HG03442 (cell line): ENCODE measurements at regions not wholly inside any gene's neighbourhood (a gene's known extent, or its start where the extent isn't known, plus 50 kb on each side); places are given as distances from the start of the nearest gene placed in this dataset.

Experiments
- ATAC-seq: cut with Tn5 transposase; IDR thresholded peaks from one replicate; pipeline ENCODE4 v1.9.1; 2021; ENCODE audit warnings: mild to moderate bottlenecking, moderate library complexity; ENCODE audit not compliant: unreplicated experiment

- ATAC-seq = no peak
Measured at GRCh38 chr14:42078345-42078744, 471.7 kb downstream of the LRFN5 start.

DNA sequence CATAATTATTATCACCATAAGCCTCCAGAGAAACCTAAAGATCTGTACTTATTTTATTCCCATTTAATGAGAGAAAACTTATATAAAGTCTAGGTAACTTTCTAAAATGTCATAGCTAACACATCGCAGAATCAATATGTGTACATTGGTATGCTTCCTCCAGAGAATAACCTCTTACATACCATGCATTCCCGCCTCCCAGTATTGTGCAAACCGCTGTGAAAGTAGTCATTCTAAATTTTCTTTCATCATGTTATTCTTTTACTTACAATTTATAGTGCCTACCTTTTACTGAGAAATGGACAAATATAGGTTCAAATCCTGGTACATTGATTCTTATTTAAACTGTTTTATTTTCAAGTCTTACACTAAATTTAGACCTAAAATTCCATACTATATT lies 463.4 kb downstream of the LRFN5 start:
- ATAC-seq = no peak

DNA sequence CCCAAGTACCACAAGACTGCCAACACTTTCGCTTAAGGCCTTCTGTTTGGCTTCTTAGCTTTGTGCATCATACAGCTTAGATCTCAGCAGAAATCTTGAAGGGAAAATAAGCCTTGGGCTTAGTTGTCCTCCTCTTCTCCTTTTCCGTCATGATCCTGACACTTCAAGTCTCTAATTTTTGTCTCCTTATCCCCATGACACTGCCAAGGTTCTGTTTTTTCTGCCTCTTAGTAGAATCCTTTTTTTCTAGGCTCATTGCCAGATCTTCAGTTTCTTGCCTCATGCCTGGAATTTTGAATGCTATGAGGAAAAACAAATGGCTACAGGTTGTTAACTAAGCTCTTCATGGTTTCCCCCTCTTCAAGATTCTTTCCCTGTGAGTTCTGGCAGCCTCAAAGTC lies 450.4 kb downstream of the LRFN5 start:
- no peak for ATAC-seq

- ATAC-seq = no peak
Measured at GRCh38 chr14:42047421-42048055, 440.9 kb downstream of the LRFN5 start.

DNA sequence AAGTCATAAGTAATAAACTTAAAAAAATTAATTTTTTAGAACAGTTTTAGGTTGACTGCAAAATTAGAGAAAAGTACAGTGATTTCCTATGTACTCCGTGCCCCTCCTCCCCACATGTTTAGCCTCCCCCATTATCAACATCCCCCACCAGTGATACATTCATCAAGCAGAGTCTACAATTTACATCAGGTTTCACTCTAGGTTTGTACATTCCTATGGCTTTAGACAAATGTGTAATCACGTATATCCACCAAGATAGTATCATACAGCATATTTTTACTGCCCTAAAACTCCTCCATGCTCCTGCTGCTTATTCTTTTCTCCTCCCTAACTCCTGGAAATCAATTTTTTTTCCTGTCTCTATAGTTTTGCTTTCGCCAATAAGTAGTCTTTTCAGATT lies 438.7 kb downstream of the LRFN5 start:
- no peak for ATAC-seq

DNA sequence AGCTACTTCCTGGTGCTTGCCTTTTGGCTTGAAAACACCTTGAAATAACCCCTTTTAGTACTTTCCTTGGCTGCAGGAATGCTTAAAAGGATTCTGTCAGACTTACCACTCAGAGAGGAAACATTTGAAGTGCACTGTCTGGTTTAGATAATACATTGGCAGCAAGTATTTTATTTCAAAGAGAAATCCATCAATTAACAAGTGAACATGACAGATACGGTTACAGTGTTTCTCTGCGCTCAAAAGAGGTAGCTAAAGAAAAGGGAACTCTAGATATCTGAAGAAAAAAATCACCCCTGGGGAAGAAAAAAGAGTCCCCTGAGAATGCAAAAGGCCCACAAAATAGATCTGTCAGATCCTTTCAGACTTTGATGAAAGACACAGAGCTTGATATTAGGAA lies 421.9 kb downstream of the LRFN5 start:
- no peak for ATAC-seq

- ATAC-seq = no peak
Measured at GRCh38 chr14:42027271-42027670, 420.6 kb downstream of the LRFN5 start.

- ATAC-seq = no peak
Measured at GRCh38 chr14:42023452-42023851, 416.8 kb downstream of the LRFN5 start.

DNA sequence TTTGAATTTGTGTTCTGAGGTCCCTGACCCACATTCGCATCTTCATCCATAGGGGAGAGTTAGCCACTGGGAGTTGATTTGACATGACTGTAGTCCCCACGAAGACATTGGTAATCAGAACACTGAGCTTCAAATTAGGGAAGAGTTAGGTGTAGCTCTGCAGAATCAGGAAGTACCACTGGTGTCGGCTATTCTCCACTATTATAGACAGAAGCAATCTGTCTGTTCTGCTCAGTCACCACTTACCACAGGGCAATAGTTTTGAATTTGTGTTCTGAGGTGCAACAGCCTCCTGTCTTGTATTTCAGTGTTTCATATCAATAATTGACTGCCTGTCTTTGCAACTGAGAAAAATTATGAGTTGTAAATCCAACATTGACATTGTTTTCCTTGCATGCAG lies 407.6 kb downstream of the LRFN5 start:
- ATAC-seq = no peak

DNA sequence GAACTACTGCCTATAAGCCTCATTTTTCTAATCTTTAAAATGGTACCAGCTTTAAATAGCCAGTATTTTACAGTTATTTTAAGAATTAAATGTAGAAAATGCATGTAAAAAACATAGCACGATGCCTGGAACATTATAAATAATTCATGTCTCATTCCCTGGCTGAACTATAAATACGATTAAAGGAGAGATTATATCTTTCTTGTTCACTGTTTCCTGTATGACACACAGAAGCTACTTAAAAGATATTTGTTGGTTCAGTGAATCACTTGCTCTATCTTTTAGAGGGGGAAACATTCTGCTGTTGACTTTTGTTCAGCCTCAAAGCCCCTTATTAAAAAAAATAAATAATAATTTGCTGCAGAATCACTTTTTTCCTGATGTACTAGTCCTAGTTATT lies 406.9 kb downstream of the LRFN5 start:
- no peak for ATAC-seq

DNA sequence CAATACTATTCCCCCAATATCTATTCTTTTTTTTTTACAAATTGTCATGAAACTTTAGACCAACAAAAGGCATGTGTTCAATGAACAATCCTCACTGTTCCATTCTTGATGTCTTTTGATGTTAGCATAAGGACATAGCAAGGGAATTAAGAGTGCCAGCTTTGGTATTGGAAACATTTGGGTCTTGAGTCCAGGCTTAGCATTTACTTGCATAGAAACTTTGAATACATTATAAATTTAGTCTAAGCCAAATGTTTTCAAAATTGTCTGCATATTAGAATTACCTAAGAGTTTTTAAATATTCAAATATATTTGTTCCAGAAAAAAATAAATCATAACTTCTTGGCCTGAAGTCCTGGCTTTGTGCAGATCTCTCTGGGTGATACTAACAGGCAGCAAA lies 406.5 kb downstream of the LRFN5 start:
- no peak for ATAC-seq

DNA sequence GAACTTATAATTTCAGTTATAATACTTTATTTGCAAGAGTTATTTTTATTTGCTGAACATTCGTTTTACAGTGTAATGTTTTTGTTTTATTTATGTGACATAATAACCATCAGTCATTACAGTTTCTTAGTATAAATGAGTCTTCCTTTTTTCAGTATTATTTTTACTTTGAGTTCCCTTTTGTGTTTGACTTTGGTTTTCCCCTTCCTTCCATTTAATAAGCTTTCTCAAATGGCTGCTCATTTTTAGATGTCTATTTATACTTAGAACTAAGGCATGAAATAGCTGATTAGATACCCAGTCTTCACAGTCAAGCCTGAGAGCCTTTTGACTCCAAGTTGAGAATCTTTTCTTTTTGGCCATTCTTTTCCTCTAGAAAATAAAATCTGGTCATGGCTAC lies 404.5 kb downstream of the LRFN5 start:
- no peak for ATAC-seq

GRCh38 chr14:42004321-42004720 lies 397.6 kb downstream of the LRFN5 start:
- no peak for ATAC-seq

DNA sequence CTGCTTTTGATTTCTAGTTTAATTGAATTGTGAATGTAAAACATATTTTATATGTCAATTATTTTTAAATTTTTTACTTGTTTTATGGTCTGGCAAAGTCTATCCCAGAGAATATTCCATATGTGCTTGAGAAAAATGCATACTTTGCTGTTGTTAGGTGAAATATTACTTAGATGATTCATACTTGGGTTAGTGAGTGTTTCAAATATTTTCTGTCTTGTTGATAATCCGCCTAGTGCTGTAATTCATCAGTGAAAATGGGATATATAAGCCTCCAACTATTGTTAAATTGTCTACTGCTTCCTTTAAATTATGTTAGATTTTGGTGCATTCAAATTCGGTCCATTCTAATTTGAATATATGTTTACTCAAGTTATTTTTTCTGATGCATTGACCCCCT lies 395.5 kb downstream of the LRFN5 start:
- no peak for ATAC-seq

- no peak for ATAC-seq
Measured at GRCh38 chr14:42001431-42001830, 394.8 kb downstream of the LRFN5 start.

DNA sequence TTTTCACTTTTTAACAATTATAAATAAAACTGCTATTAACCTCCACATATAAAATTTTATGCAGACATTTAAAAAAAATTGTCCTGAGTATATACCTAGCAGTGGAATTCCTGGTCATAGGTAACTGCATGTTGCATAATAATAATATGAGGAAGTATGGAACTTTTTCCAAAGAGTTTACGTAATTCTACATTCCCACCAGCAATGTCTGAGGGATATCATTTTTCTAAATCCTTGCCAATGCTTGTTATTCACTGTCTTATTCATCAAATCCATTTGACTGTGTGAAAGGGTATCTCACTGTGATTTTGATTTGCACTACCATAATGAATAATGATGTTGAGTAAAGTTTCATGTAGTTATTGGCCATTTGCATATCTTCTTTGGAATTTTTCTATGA lies 393.8 kb downstream of the LRFN5 start:
- ATAC-seq = no peak

DNA sequence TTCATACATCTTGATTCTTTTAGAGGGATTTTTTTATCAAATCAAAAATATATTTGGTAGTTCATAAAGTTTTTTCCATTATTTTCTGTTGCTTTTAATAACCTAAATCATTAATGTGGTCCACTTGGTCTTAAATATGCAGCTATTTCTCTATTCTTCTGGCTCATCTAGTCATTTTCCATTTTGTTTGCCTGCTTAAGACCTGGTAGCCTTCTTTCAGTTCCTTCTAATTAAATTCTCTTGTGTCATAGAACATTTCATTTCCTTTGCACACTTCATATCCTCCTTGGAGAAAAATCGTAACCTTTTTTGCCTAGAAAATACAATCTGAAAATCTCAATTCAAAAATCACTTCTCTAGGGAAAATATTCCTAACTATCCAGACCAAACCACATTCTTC lies 387.0 kb downstream of the LRFN5 start:
- ATAC-seq = no peak

DNA sequence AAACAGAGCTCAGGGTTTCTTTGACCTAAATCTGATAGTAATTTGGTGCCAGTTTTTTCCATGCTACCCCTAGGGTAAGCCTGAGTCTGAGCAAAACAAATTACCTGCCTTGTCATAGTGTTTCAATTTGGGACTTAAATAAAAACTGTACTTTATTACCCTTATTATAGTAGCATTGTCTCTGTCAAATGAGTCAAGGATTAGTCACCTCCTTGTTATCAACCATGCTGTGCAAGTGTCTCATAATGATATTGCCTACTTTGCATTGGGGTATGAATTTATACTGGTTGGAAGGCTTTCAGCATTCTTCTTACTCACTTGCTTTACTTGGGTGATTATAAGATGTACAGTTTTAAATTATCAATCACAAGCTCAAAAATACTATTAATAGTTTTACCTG lies 380.0 kb downstream of the LRFN5 start:
- peak; percentile 48 for ATAC-seq

DNA sequence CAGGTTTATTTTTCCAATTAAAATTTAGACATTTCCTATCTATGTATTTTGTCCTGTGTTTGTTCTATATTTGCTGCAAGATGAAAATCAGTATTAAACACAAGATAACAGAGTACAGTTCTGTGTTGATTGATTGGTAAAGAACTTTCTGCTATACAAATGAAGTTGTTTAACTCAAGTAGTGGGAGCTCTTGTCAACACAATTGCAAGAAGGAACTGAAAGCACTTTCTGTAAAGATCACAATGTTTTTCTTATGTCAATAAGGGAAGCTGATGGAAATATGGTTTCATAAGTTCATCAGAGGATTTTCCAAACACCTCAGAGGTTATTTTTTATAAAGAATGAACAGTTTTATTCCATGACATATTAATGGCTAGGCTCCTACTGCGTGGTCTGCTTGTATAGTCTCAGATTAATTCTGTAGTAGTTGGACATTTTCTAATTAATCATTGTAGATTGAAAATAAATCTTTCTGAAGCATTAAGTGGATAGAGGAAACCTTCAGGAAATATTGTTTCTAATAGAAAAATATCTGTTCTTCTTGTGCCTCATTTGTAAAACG lies 379.5 kb downstream of the LRFN5 start:
- ATAC-seq = no peak

GRCh38 chr14:41973178-41973577 lies 366.5 kb downstream of the LRFN5 start:
- ATAC-seq = no peak

GRCh38 chr14:41972531-41972930 lies 365.9 kb downstream of the LRFN5 start:
- no peak for ATAC-seq

DNA sequence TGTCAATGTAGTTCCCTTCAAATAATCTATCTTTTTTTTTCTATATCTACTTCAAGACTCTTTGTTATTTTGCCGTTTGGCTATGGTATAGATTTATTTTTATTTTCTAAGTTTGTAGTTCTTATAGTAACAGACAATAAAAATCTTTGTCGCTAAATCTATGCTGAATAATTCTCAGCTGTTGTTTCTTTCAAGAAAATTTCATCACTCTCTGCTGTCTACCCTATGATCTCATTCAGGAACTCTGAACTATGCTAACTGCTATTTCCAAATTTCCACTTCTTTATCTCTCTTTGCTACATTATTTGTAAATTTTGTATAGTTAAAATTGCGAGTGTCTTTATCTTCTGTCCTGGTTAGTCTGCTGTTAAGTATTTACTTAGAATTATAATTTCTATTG lies 353.6 kb downstream of the LRFN5 start:
- ATAC-seq = no peak

GRCh38 chr14:41957459-41957858 lies 350.8 kb downstream of the LRFN5 start:
- no peak for ATAC-seq
